HG02870 (cell line): ENCODE measurements at regions not wholly inside any gene's neighbourhood (a gene's known extent, or its start where the extent isn't known, plus 50 kb on each side); places are given as distances from the start of the nearest gene placed in this dataset.

Experiments used
- ATAC-seq: cut with Tn5 transposase; IDR thresholded peaks from one replicate; pipeline ENCODE4 v1.9.1; 2021; ENCODE audit warnings: mild to moderate bottlenecking, moderate library complexity; ENCODE audit not compliant: unreplicated experiment

- no peak for ATAC-seq
Observed at GRCh38 chr6:3997177-3997770, 81.7 kb downstream of the FAM217A start.

GRCh38 chr6:3999800-4000661, 78.9 kb downstream of the FAM217A start:
- ATAC-seq = no peak

DNA sequence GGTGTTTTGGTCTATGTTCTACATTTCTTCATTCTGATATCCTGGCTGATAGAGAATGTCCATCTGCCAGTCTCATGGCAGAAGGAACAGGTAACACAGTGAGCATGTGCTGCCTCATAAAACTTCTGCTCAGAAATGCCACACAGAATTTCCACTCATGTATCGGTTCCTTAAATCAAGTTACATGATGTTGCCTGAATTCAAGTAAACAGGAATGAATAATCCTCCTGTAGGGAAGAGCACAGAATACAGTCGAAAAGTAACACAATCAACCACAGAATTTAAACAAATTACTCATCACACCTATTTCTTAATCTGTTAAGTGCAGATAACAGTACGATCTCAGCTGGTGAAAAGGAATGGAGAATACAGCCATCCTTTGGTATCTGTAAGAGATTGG, 74.7 kb downstream of the FAM217A start:
- ATAC-seq = no peak

DNA sequence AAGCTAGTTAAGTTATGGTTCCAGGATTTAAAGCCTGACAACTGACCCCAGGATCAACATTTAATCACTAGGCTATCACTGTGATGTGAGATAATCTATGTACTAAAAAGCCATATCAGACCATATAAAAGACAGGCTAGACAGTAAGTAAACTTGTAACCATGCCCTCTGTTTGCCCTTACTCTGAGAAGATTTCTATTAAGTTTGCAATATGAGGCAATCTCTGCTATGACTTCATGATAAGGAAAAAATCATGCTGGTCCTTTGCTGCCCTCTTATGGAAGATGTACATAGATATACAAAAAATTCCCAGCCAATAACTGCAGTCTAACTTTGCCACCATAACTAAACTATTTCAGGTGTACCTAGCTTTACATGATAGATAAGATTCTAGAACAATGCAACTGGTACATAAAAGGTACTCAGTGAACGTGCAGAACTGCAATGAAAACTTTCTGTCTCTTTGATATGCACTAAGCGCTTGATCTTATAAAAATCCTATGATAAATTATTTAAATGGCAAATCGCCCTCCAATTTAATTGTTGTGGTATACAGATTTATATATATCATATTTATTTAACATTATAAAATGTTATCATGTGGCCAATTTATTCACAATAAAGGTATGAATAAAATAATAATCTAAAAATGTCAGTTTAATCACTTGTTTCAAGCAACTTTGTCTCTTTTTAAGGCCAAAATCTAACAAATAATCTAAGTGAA, 70.5 kb downstream of the FAM217A start:
- ATAC-seq = no peak

- ATAC-seq = no peak
Observed at GRCh38 chr6:4009486-4009885, 69.5 kb downstream of the FAM217A start.

DNA sequence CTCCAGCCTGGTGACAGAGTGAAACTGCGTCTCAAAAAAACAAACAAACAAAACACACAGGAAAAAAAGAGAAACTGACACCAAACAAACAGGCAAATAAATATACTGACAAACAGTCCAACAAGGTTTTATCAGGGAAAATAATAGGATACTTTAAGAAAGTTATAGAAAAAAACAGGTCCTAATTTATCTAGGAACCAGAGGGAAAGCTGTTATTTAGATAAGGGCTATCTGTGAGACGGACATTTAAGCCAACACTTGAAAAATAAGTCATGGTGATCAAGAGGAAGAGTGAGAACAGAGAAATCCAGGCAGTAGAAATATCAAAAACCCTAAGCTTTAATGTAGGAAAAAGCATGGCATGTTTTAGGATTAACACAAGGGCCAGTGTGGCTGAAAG, 68.9 kb downstream of the FAM217A start:
- no peak for ATAC-seq

DNA sequence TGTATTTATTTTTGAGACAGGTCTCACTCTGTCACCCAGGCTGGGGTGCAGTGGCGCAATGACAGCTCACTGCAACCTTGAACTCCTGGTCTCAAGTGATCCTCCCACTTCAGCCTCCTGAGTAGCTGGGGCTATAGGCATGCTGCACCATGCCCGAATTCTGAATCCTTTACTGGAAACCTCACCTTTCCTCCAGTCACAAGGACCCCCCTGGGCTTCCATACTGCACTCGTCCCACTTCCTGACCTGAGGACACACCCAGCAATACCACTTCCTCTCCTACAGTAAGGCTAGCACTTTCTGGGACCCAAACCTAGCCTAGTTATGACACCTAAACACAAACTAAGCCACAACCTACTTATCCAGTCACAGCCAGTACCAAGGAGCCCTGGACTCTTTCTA, 68.2 kb downstream of the FAM217A start:
- ATAC-seq = no peak

DNA sequence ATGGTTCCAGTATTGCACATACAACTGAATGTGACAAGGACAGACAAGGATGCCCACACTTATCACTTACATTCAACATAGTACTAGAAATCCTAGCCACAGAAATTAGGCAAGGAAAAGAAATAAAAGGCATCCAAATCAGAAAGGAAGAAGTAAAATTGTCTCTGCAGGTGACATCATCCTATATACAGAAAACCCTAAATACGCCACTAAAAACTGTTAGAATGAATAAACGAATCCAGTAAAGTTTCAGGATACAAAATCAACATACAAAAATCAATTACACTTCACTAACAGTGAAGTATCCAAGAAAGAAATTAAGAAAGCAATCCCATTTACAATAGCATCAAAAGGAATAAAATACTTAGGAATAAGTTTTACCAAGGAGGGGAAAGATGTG, 66.1 kb downstream of the FAM217A start:
- ATAC-seq = no peak

DNA sequence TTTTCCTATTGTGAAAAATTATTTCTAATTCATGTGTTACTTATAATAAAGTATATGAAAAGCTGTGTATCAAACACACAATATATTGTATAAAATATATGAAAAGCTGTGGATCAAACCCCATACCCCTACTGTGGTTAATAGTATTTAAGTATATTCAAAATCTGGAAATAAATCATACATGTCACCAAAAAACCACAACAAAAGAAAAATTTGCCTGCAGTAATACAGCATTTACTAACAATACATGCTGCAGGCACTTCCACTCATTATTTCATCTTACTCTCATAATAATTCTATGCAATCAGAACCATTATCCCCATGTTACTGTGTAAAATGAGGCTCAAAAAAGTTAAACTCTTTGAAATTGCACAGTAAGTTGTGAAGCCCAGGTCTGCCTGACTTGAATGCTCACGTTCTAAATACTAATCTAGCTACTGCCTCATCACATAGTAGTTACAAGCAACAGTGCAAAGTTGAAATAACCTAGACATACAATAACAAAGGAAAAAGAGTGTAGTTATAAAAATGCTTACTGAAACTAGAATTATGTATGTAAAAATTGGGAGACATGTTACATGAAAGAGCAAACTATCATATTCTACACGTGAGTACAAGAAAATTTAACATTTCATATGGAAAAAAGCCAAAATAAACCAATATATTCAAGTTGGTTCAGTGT, 61.7 kb downstream of the FAM217A start:
- no peak for ATAC-seq

DNA sequence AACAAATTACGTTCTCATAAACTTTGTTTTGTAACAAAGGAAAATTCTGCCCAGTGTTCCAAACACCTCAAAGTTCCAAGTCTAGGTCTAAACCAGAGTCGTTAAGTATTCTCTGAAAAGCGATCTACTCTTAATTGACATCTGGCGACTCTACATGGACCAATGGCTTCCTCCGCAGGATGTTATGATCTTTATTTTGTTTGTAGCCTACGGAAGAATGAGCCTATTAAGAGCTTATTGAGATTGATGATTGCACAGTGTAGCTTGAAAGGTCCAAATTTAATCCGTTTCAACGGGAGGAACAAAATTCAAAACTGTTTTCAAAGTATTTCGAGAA, 61.1 kb downstream of the FAM217A start:
- no peak for ATAC-seq

DNA sequence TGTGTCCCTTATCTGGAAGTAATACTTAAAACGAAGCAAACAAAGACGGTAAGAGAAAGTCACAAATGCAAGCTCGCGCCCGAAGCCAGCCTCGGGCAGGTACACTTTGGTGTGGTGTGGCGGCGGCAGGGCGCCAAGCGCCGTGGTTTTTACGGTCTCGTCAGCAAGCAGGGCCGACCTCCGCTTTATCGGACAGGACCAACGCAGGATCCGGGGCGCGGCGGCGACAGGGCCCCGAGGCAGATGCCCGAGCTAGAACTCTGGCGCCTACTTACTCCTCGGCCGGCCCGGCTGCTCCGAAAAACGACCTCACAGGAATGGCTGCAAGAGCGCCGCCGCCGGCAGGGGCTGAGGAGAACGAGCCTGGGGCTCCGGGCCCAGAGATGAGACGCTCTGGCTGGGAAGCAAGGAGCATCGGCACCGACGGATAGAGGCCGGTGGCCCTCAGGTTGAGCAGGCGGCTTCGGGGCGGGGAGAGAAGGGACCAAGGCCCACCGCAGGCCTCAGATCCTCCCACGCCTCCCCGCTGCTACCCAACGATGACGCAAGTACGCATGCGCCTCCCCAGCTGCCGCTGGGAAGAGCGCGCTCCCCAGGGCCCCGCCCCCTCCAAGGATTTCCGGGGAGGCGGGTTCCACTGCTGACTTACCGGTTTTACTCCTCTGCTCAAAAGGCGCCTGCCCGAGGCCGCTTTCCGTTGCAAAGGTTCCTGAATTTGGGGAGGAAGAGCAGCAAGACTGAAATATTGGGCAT, 60.6 kb downstream of the FAM217A start:
- peak; percentile 60 for ATAC-seq
